Skeletal muscle satellite cell (primary cell): ENCODE measurements at regions not wholly inside any gene's neighbourhood (a gene's known extent, or its start where the extent isn't known, plus 50 kb on each side); places are given as distances from the start of the nearest gene placed in this dataset.

Experiments used
- H3K27me3 ChIP-seq: 2 replicates; pipeline ENCODE4 v1.7.0; 2013; ENCODE audit warnings: low read length; ENCODE audit not compliant: control insufficient read depth, insufficient read depth
- H3K36me3 ChIP-seq: 2 replicates; pipeline ENCODE4 v1.7.0; 2013; ENCODE audit warnings: mild to moderate bottlenecking, control low read depth, low read length; ENCODE audit not compliant: insufficient read depth
- H3K4me1 ChIP-seq: 2 replicates; pipeline ENCODE4 v1.7.0; 2013; ENCODE audit warnings: low read length; ENCODE audit not compliant: control insufficient read depth, insufficient read depth
- H3K4me2 ChIP-seq: 2 replicates; pipeline ENCODE4 v1.7.0; 2013; ENCODE audit warnings: mild to moderate bottlenecking, low read length
- H3K4me3 ChIP-seq: 2 replicates; pipeline ENCODE4 v1.7.0; 2013; ENCODE audit warnings: low read length
- H3K9ac ChIP-seq: 2 replicates; pipeline ENCODE4 v1.7.0; 2013; ENCODE audit warnings: mild to moderate bottlenecking, low read depth, low read length, moderate library complexity
- H3K9me3 ChIP-seq: replicated peaks from 2 replicates; pipeline ENCODE4 v1.7.0; 2013; ENCODE audit warnings: mild to moderate bottlenecking, control low read depth, low read length

DNA sequence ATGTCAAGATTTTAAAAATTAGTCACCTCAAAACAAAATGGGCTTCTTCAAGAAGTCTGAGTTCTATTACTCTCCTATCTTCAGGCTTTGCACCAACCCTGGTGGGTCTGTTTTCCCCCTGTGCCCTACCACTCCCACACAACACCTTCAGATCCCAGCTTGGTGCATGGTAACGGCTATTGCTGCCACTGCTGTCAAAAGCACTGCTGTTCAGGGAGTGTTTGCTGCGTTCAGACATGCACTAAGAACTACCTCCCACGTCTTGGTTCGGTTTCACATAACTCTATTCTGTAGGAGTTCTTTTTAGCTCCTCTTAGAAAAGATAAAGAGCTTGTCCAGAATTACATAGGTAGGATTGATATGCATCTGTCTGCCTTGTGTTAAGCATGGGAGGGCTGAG, 799.2 kb downstream of the NR2F2 start:
- Histone ChIP-seq H3K36me3 (no peaks in the 10 kb centered on the region), H3K9ac (no peak overlapping the region), H3K27me3 (no peaks in the 10 kb centered on the region), H3K4me2 (no peak overlapping the region), H3K4me1 (no peaks in the 10 kb centered on the region), H3K4me3 (no peak overlapping the region), H3K9me3 (no peaks in the 10 kb centered on the region)

DNA sequence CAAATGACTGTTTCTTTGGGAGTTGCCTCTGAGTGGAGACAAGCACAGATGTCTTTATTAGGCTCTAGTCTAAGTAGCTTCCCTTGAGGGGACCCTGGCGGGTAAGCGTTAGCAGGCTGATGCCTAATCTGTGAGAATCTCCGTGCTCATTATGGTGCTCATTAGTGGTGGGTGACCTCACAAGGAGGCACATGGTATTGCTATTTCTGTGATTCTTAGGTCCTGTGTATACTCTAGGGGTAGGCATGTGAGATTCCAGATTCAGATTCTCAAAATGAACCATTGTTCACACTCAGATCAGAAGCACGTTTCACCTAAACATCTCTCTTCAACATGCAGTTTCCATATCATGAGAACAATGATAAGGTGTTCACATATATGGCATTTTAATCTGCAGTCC, 809.7 kb downstream of the NR2F2 start:
- no peaks in the 10 kb centered on the region for H3K4me1 ChIP-seq

DNA sequence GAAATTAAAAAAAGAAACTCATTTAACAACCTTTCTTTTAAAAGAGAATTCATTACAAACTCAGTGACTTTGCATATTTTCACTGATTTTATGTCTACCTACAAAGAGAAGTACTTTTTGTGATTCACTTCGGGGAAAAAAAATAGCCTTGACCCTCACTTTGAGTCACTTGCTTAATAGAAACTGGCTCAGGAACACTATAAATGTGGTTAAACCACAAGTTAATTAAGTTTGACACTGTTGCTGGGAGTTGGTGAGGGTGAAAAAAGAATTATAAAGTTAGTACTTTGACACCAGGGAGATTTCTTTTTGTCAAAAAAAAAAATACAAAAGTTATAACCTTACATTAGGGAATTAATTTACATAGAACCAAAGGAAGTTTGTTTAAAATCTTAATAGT, 810.9 kb downstream of the NR2F2 start:
- H3K4me2 ChIP-seq = no peak overlapping the region
- H3K27me3 ChIP-seq = no peaks in the 10 kb centered on the region
- H3K4me3 ChIP-seq = no peak overlapping the region
- H3K4me1 ChIP-seq = no peaks in the 10 kb centered on the region
- no peaks in the 10 kb centered on the region for H3K36me3 ChIP-seq
- no peak overlapping the region for H3K9ac ChIP-seq
- H3K9me3 ChIP-seq = peaks cover 6% of the 10 kb centered on the region

More for the DNA sequence above, 809.7 kb downstream of the NR2F2 start:
- Histone ChIP-seq H3K4me2 (no peak overlapping the region), H3K9ac (no peak overlapping the region), H3K27me3 (no peaks in the 10 kb centered on the region), H3K4me3 (no peak overlapping the region), H3K36me3 (no peaks in the 10 kb centered on the region), H3K9me3 (peaks cover 2% of the 10 kb centered on the region)

DNA sequence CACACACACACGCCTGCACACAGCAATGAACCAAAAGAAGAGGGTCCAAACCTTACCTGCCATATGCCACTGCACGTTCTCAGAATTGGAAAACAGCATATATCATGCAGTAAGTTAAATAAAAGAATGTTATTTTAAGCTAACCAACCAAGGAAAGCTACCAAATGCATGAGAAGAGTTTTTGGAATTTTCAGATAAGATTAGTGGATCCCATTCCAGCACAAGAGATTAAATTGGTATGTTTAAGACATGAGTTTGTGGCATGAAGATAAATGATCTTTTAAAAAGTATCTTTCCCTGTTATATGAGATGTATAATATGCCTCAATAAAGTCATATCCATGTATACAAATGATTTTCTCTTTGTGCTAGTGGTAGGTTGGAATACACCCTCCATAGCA, 811.4 kb downstream of the NR2F2 start:
- H3K9me3 ChIP-seq = peaks cover 6% of the 10 kb centered on the region
- no peak overlapping the region for H3K4me3 ChIP-seq
- no peaks in the 10 kb centered on the region for H3K27me3 ChIP-seq
- no peak overlapping the region for H3K9ac ChIP-seq
- H3K4me1 ChIP-seq = no peaks in the 10 kb centered on the region
- H3K4me2 ChIP-seq = no peak overlapping the region
- no peaks in the 10 kb centered on the region for H3K36me3 ChIP-seq

DNA sequence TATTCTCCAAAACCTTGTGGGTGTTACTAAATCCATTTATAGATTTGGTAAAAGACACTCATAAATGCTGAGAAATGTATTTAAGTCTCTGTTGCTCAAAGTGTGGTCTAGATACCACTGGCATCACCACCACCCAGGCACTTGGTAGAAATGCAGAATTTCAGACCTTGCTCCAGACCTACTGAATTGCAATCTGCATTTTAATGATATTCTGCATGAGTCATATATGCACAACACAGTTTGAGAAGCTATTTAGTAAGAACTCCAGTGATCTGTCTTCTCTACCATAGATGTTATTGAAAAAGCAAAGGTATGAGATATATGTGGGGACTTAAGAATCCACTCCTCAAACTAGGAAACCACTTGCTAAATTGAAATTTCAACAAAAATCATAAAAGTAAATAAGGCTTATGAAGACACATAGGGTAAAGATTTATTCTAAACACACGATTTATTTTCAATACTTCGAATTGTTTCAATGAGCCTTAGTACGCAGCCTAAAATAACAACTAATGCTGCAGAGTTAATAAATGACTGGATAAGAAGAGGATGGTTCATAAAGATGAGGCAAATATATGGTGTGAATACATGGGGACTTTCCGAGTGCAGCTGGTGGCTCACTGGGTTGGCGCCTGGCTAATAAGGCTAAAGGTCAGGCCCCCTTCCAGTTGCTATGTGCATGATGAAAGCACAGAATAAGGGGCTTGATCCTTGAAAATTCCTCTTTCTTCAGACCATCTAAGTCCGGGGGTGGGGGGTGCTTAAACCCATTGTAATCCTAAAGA, 813.3 kb downstream of the NR2F2 start:
- no peak overlapping the region for H3K4me2 ChIP-seq
- no peak overlapping the region for H3K4me3 ChIP-seq
- no peaks in the 10 kb centered on the region for H3K4me1 ChIP-seq
- peaks cover 6% of the 10 kb centered on the region for H3K9me3 ChIP-seq
- H3K9ac ChIP-seq = no peak overlapping the region
- H3K27me3 ChIP-seq = no peaks in the 10 kb centered on the region
- H3K36me3 ChIP-seq = no peaks in the 10 kb centered on the region

DNA sequence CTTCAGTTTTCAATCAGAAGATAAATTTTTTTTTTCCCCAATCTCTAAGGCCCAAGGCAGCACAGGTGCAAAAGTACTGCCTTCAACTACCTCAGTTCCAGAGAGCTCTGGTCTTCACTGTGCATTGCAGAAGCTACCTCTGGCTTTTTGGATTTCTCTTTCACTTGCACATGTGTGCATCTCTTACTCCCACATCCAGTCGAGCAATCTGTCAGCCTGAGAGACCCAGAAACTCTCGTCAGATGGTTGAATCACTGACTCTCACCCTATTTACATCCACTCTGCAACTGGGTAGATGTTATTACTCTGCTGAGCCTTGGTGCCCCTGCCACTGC, 813.8 kb downstream of the NR2F2 start:
- Histone ChIP-seq H3K36me3 (no peaks in the 10 kb centered on the region), H3K27me3 (no peaks in the 10 kb centered on the region), H3K9ac (no peak overlapping the region), H3K4me1 (no peaks in the 10 kb centered on the region), H3K4me3 (no peak overlapping the region), H3K4me2 (no peak overlapping the region), H3K9me3 (peaks cover 6% of the 10 kb centered on the region)

DNA sequence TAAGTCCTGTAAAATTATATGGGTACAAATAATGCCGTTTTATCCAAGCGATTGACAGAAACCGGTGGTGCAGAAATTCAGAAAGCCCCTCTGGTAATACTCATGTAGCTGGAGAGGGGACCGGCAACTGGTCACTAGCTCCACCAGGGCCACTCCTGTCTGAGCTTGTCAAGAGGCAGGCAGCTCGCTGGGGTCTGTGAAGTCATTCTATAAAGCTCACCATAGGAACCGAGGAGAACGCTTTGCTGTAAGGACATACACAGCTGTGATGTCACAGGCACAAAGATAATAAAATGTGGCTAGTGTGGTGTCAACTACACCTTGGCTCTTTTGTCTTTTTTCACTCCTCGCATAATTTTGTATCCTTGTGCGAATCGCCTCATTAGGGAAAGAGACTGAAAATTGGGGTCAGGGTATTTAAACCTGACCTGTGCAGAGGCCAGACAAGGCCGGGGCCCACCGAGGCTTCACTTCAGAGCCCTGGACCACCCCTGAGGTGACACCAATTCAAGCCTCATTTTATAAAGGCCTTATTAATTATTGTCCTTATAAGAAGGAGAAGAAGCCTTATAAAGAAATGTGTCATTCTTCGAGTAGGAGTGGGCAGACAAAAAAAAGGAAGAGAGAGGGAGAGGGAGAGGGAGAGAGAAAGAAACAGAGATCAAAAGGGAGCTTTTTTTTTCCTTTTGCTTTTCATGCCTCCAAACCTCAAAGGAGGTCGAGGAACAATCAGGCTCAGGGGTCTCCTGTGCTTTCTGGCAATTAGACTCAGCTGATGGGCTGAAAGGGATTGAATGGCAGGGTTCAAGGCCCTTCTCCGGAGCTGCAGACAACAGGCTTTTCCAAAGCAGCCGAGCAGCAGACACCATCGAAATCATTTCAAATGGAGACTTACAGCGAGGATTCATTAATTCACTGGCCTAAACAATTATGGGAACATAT, 813.3 kb upstream of the ARRDC4 start:
- Histone ChIP-seq H3K27me3 (no peaks in the 10 kb centered on the region), H3K36me3 (no peaks in the 10 kb centered on the region), H3K4me1 (no peaks in the 10 kb centered on the region), H3K4me3 (no peak overlapping the region), H3K4me2 (no peak overlapping the region), H3K9ac (no peak overlapping the region), H3K9me3 (peaks cover 9% of the 10 kb centered on the region)

DNA sequence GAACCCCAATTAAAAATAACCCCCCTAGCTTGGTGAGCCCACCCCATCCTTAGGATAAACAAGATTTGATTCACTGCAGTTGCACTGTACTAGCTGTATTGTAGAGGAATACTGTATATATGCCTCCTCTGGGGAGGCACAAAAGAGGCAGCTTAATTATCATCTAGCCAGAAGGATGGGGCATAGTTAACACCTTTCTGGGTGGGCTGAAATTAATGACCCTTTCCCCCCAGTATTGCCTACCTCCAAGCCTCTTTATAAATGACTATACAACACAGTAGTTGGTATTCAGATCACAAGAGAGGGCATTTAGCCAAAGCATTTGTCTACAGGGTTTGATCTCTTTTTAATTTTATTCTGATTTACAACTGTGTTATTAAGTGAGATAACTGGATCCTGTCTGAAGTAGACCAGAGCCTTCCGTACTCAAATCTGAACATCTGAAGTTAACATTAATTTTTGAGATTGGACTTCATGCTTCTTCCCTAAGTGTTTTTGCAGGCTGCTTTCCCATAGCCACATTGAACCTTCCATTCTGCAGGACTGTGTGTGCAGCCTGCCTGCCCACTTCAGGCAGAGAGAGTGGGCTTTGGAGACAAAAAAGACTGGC, 807.0 kb upstream of the ARRDC4 start:
- Histone ChIP-seq H3K4me3 (no peak overlapping the region), H3K9me3 (peaks cover 9% of the 10 kb centered on the region), H3K4me1 (no peaks in the 10 kb centered on the region), H3K27me3 (no peaks in the 10 kb centered on the region), H3K9ac (no peak overlapping the region), H3K36me3 (no peaks in the 10 kb centered on the region), H3K4me2 (no peak overlapping the region)

DNA sequence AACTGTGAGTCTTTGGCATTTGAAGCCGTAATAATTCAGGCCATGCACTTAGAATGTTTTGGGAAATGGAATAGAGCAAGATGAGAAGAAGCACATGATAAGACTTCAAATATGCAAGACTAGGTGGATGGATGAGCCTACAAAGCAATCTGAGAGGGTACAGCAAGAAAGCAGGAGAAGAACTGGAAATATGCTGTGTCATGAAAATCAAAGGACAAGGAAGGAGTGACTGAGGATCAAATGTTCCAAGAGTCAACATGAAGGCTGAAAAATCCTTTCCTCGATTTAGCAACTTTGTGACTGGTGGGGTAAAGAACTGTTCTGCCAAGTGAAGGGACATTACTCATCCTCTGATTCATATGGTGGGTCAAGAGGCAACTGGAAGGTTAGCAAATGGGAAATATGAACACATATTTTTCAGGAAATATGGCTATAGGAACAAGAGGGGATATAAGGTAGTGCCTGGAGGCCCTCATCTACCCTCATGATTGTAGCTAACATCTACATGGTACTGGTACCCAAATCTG, 803.7 kb upstream of the ARRDC4 start:
- Histone ChIP-seq H3K4me2 (no peak overlapping the region), H3K36me3 (no peaks in the 10 kb centered on the region), H3K4me3 (no peak overlapping the region), H3K9me3 (peaks cover 5% of the 10 kb centered on the region), H3K9ac (no peak overlapping the region), H3K27me3 (no peaks in the 10 kb centered on the region), H3K4me1 (no peaks in the 10 kb centered on the region)

DNA sequence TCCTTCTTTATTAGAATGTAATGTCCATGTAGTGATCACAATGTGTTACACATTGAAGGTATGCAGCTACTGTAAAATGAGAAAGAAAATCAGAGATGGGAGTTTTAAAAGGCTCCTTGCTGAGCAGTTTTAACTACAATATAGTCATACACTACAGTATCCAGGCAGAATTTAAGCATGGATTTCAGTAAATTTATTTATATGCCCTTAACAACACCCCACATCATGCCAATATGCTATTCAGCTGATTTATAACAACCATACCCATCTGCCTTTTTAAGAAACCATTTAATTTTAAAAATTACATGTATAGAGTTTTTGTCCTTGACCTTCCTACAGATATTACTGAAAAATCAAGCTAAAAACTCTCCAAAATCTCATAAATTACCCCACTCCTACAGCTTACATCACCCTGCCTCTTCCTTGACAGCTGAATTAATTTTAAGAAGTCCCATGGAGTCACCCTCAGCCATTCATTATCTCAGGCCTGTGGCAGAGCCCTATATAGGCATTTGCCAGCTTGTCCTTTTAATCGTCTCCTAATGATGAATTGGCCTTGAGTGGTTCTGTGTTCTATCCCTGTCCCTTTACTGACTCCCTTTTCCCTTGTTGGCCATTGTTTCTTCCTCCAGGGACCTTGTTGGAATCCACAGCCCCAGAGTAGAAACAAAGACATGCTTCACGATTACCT, 797.6 kb upstream of the ARRDC4 start:
- no peak overlapping the region for H3K4me3 ChIP-seq
- no peaks in the 10 kb centered on the region for H3K36me3 ChIP-seq
- no peaks in the 10 kb centered on the region for H3K4me1 ChIP-seq
- peaks cover 6% of the 10 kb centered on the region for H3K9me3 ChIP-seq
- no peaks in the 10 kb centered on the region for H3K27me3 ChIP-seq
- H3K9ac ChIP-seq = no peak overlapping the region
- no peak overlapping the region for H3K4me2 ChIP-seq

DNA sequence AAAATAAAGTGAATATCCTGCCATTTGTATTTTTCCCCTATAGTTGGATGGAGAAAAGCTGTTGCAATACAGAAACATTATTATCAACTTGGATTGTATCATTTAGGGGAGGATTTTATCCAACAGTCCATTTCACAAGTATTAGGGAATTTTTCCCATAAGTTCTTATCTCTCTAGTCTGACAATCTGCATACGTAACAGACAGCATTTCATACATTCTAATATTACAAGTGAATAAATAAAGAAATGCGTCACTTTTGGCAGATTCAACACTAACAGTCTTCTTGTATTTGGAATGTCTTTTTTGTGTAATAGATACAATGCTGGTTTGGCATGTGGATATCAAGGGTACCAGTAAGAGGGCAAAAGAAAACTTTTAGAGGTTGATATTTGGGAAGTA, 795.3 kb upstream of the ARRDC4 start:
- H3K4me1 ChIP-seq = no peaks in the 10 kb centered on the region
- H3K27me3 ChIP-seq = no peaks in the 10 kb centered on the region
- no peak overlapping the region for H3K4me2 ChIP-seq

More for the DNA sequence above, 795.3 kb upstream of the ARRDC4 start:
- Histone ChIP-seq H3K9me3 (peaks cover 10% of the 10 kb centered on the region), H3K4me3 (no peak overlapping the region), H3K36me3 (no peaks in the 10 kb centered on the region), H3K9ac (no peak overlapping the region)
